NCI-H345 treated with DMSO at 0.1 percent for 48 hours (cell line): ENCODE measurements at regions not wholly inside any gene's neighbourhood (a gene's known extent, or its start where the extent isn't known, plus 50 kb on each side); places are given as distances from the start of the nearest gene placed in this dataset.
"Not testable (repeated sequence)": the region's sequence is repeated elsewhere in the genome, so short reads cannot be mapped to it uniquely, and the experiment has no call there.

ENCODE experiments used
- DNase-seq: peaks from one replicate; lab custom pipeline; 2025; ENCODE audit not compliant: unreplicated experiment; lab: John Stamatoyannopoulos, UW

- no peak for DNase-seq
These were observed 108.9 kb upstream of the KLF13 start for GRCh38 chr15:31217566-31218270.

- no peak for DNase-seq
These were observed 107.4 kb upstream of the KLF13 start for GRCh38 chr15:31219221-31219620.

- peak; percentile 24 for DNase-seq
These were observed 104.6 kb upstream of the KLF13 start for GRCh38 chr15:31221936-31222515.

- DNase-seq, result peak; percentile 53
These were observed 103.8 kb upstream of the KLF13 start for GRCh38 chr15:31222773-31223341.

- DNase-seq, result no peak
These were observed 102.9 kb upstream of the KLF13 start for GRCh38 chr15:31223478-31224350.

GRCh38 chr15:31224661-31225060, 102.0 kb upstream of the KLF13 start:
- DNase-seq, result not testable (repeated sequence)

- DNase-seq, result no peak
These were observed 101.2 kb upstream of the KLF13 start for GRCh38 chr15:31225356-31225955.

GRCh38 chr15:31226021-31226420, 100.6 kb upstream of the KLF13 start:
- DNase-seq, result no peak

- no peak for DNase-seq
These were observed 99.4 kb upstream of the KLF13 start for GRCh38 chr15:31227235-31227634.

GRCh38 chr15:31228011-31228484, 98.6 kb upstream of the KLF13 start:
- DNase-seq, result no peak

GRCh38 chr15:31228980-31229826, 97.4 kb upstream of the KLF13 start:
- DNase-seq, result no peak

GRCh38 chr15:31230630-31231485, 95.8 kb upstream of the KLF13 start:
- DNase-seq, result peak; percentile 19

- DNase-seq, result no peak
These were observed 91.8 kb upstream of the KLF13 start for GRCh38 chr15:31234815-31235214.

- peak; percentile 81 for DNase-seq
These were observed 91.1 kb upstream of the KLF13 start for GRCh38 chr15:31235311-31236183.

GRCh38 chr15:31236184-31237042, 90.2 kb upstream of the KLF13 start:
- DNase-seq, result peak; percentile 86

GRCh38 chr15:31237043-31237324, 89.7 kb upstream of the KLF13 start:
- no peak for DNase-seq

- no peak for DNase-seq
These were observed 87.7 kb upstream of the KLF13 start for GRCh38 chr15:31238906-31239305.

- DNase-seq, result no peak
These were observed 87.2 kb upstream of the KLF13 start for GRCh38 chr15:31239409-31239808.
